Karpas-422 (cell line): ENCODE measurements at regions not wholly inside any gene's neighbourhood (a gene's known extent, or its start where the extent isn't known, plus 50 kb on each side); places are given as distances from the start of the nearest gene placed in this dataset.

Experiments used
- DNase-seq: peaks from one replicate; pipeline ENCODE4 v3.0.0-alpha.2; 2015
- H2AFZ ChIP-seq: fragments of 200-600 bp; sonication (generic); 2 replicates; pipeline ENCODE4 v1.6.1; 2014; ENCODE audit warnings: antibody characterized with exemption, low read length, mixed read lengths
- H3K27ac ChIP-seq: fragments of 200-600 bp; sonication (generic); 2 replicates; pipeline ENCODE4 v1.5.1; 2014; ENCODE audit warnings: mild to moderate bottlenecking, low read length, moderate library complexity
- H3K27me3 ChIP-seq: fragments of 200-600 bp; sonication (generic); 2 replicates; pipeline ENCODE4 v1.6.1; 2014; ENCODE audit warnings: low read length, mixed read lengths
- H3K36me3 ChIP-seq: fragments of 200-600 bp; sonication (generic); 2 replicates; pipeline ENCODE4 v1.6.1; 2014; ENCODE audit warnings: low read length, mixed read lengths; ENCODE audit not compliant: insufficient read depth
- H3K4me1 ChIP-seq: fragments of 200-600 bp; sonication (generic); 2 replicates; pipeline ENCODE4 v1.6.1; 2014; ENCODE audit warnings: mild to moderate bottlenecking, low read length, mixed read lengths
- H3K4me2 ChIP-seq: fragments of 200-600 bp; sonication (generic); 2 replicates; pipeline ENCODE4 v1.6.1; 2014; ENCODE audit warnings: low read length, low read depth, mild to moderate bottlenecking; ENCODE audit not compliant: poor library complexity, severe bottlenecking
- H3K4me3 ChIP-seq: fragments of 200-600 bp; sonication (generic); 2 replicates; pipeline ENCODE4 v1.5.1; 2014; ENCODE audit warnings: mild to moderate bottlenecking, antibody characterized with exemption, low read length, mixed read lengths
- H3K79me2 ChIP-seq: fragments of 200-600 bp; sonication (generic); 2 replicates; pipeline ENCODE4 v1.6.1; 2014; ENCODE audit warnings: mild to moderate bottlenecking, low read length, mixed read lengths
- H3K9ac ChIP-seq: fragments of 200-600 bp; sonication (generic); 2 replicates; pipeline ENCODE4 v1.6.0; 2014; ENCODE audit warnings: low read length
- H3K9me2 ChIP-seq: fragments of 200-600 bp; sonication (generic), shearing (Covaris generic); replicated peaks from 2 replicates; pipeline ENCODE4 v1.6.0; 2014; ENCODE audit warnings: mild to moderate bottlenecking, low read length, moderate library complexity; ENCODE audit not compliant: insufficient read depth
- H3K9me3 ChIP-seq: fragments of 300-700, 200-600 bp; sonication (generic); 2 replicates; pipeline ENCODE4 v1.6.1; 2014; ENCODE audit warnings: low read length, mixed read lengths
- H4K20me1 ChIP-seq: fragments of 200-600 bp; sonication (generic); 2 replicates; pipeline ENCODE4 v1.6.1; 2014; ENCODE audit warnings: mild to moderate bottlenecking, antibody characterized with exemption, low read length, low read depth; ENCODE audit not compliant: insufficient read depth

- no peak for DNase-seq
- Histone ChIP-seq H3K36me3 (no peaks in the 10 kb centered on the region), H3K9me2 (no peaks in the 10 kb centered on the region), H3K4me1 (no peaks in the 10 kb centered on the region), H3K79me2 (no peaks in the 10 kb centered on the region), H2AFZ (no peak overlapping the region), H3K9ac (no peak overlapping the region), H4K20me1 (no peaks in the 10 kb centered on the region), H3K4me3 (no peak overlapping the region), H3K9me3 (peaks cover 26% of the 10 kb centered on the region), H3K27ac (no peak overlapping the region), H3K27me3 (no peaks in the 10 kb centered on the region), H3K4me2 (no peak overlapping the region)
Measured at GRCh38 chr5:85703296-85703695, 914.4 kb upstream of the COX7C start.

- Histone ChIP-seq H2AFZ (no peak overlapping the region), H3K27ac (no peak overlapping the region), H3K9ac (no peak overlapping the region), H4K20me1 (no peaks in the 10 kb centered on the region), H3K36me3 (no peaks in the 10 kb centered on the region), H3K27me3 (no peaks in the 10 kb centered on the region), H3K79me2 (no peaks in the 10 kb centered on the region), H3K4me3 (no peak overlapping the region), H3K9me2 (no peaks in the 10 kb centered on the region), H3K4me1 (no peaks in the 10 kb centered on the region), H3K9me3 (peaks cover 36% of the 10 kb centered on the region), H3K4me2 (no peak overlapping the region)
- DNase-seq = no peak
Measured at GRCh38 chr5:85709728-85710127, 908.0 kb upstream of the COX7C start.

GRCh38 chr5:85716344-85717202, 901.2 kb upstream of the COX7C start:
- Histone ChIP-seq H3K27me3 (no peaks in the 10 kb centered on the region), H2AFZ (no peak overlapping the region), H3K9ac (no peak overlapping the region), H3K9me2 (no peaks in the 10 kb centered on the region), H4K20me1 (no peaks in the 10 kb centered on the region), H3K79me2 (no peaks in the 10 kb centered on the region), H3K36me3 (no peaks in the 10 kb centered on the region), H3K4me3 (no peak overlapping the region), H3K9me3 (peaks cover 18% of the 10 kb centered on the region), H3K4me2 (no peak overlapping the region), H3K27ac (no peak overlapping the region), H3K4me1 (no peaks in the 10 kb centered on the region)
- no peak for DNase-seq

DNA sequence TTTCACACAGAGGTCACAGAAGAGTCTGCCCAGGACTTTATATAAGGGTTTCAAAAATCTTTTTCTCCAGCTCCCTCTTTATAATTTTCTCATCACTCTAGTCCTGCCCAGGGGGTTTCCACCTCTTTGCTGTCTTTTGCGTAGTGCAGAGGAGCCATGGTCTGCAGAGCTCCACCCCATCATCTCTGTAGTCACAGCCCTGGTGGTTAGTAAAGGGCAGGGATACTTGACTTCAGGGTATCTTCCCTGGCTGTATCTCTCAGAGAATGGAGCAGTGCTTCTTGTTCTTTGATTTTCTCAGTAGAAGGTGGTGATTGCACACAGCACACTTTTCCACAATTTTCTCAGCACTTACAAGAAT, 900.6 kb upstream of the COX7C start:
- Histone ChIP-seq H3K4me2 (no peak overlapping the region), H2AFZ (no peak overlapping the region), H3K9me2 (no peaks in the 10 kb centered on the region), H3K4me1 (no peaks in the 10 kb centered on the region), H3K27ac (no peak overlapping the region), H3K4me3 (no peak overlapping the region), H3K36me3 (no peaks in the 10 kb centered on the region), H4K20me1 (no peaks in the 10 kb centered on the region), H3K79me2 (no peaks in the 10 kb centered on the region), H3K9ac (no peak overlapping the region), H3K27me3 (no peaks in the 10 kb centered on the region), H3K9me3 (peaks cover 18% of the 10 kb centered on the region)
- no peak for DNase-seq

GRCh38 chr5:85732185-85732584, 885.6 kb upstream of the COX7C start:
- H3K4me3 ChIP-seq = no peak overlapping the region
- no peaks in the 10 kb centered on the region for H4K20me1 ChIP-seq
- no peaks in the 10 kb centered on the region for H3K4me1 ChIP-seq
- DNase-seq = no peak
- no peak overlapping the region for H3K9ac ChIP-seq
- H3K27me3 ChIP-seq = no peaks in the 10 kb centered on the region
- H3K9me2 ChIP-seq = no peaks in the 10 kb centered on the region
- no peak overlapping the region for H3K4me2 ChIP-seq
- H3K36me3 ChIP-seq = no peaks in the 10 kb centered on the region
- no peaks in the 10 kb centered on the region for H3K79me2 ChIP-seq
- no peak overlapping the region for H3K27ac ChIP-seq
- H2AFZ ChIP-seq = no peak overlapping the region
- H3K9me3 ChIP-seq = peaks cover 6% of the 10 kb centered on the region; the same call in 1 of the 2 replicates

DNA sequence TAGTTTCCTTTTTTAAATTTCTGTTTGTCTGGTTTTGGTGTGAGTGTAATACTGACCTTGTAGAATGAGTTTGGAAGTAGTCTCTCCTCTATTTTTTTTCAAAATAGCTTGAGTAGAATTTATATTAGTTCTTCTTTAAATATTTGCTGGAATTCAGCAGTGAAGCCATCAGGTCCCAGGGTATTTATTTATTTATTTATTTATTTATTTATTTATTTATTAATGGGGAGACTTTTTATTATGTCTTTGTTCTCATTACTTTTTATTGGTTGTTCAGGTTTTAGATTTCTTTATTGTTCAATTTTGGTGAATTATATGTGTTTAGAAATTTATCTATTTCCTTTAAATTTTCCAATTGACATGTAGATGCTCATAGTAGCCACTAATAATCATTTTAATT, 875.8 kb upstream of the COX7C start:
- Histone ChIP-seq H3K27me3 (no peaks in the 10 kb centered on the region), H3K4me1 (no peaks in the 10 kb centered on the region), H3K4me3 (no peak overlapping the region), H2AFZ (no peak overlapping the region), H3K4me2 (no peak overlapping the region), H4K20me1 (no peaks in the 10 kb centered on the region), H3K79me2 (no peaks in the 10 kb centered on the region), H3K9ac (no peak overlapping the region), H3K27ac (no peak overlapping the region), H3K36me3 (no peaks in the 10 kb centered on the region), H3K9me2 (no peaks in the 10 kb centered on the region), H3K9me3 (peaks cover 19% of the 10 kb centered on the region)
- DNase-seq = no peak

DNA sequence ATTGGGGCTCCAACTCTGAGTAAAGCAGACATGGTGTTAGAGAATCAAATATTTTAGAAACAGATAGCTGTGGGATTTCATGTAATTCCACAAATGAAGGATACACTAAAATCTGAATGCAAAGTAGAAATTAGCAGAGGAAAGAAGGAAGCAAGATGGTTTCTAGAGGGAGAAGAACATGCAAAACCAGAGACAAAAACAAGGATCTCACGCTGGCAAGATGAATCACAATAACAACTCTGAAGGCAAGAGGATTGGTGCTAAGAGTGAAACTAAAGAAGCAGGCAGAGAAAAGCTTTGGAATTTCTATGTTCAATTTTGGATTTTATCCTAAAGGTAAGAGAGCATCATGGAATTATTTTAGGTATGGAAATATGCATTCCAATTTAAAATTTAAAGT, 857.2 kb upstream of the COX7C start:
- Histone ChIP-seq H4K20me1 (no peaks in the 10 kb centered on the region), H3K79me2 (no peaks in the 10 kb centered on the region)
- no peak for DNase-seq

GRCh38 chr5:85769347-85769746, 848.4 kb upstream of the COX7C start:
- H3K9me3 ChIP-seq = peaks cover 41% of the 10 kb centered on the region
- H4K20me1 ChIP-seq = no peaks in the 10 kb centered on the region
- H3K36me3 ChIP-seq = no peaks in the 10 kb centered on the region
- no peaks in the 10 kb centered on the region for H3K27me3 ChIP-seq
- no peak for DNase-seq
- H3K79me2 ChIP-seq = no peaks in the 10 kb centered on the region
- H3K4me3 ChIP-seq = no peak overlapping the region
- no peak overlapping the region for H3K27ac ChIP-seq
- no peak overlapping the region for H2AFZ ChIP-seq
- no peaks in the 10 kb centered on the region for H3K9me2 ChIP-seq
- no peaks in the 10 kb centered on the region for H3K4me1 ChIP-seq
- H3K9ac ChIP-seq = no peak overlapping the region
- no peak overlapping the region for H3K4me2 ChIP-seq

More for the DNA sequence above, 857.2 kb upstream of the COX7C start:
- Histone ChIP-seq H3K36me3 (no peaks in the 10 kb centered on the region), H2AFZ (no peak overlapping the region), H3K9me2 (no peaks in the 10 kb centered on the region), H3K4me1 (no peaks in the 10 kb centered on the region), H3K4me3 (no peak overlapping the region), H3K4me2 (no peak overlapping the region), H3K9ac (no peak overlapping the region), H3K27ac (no peak overlapping the region), H3K9me3 (peaks cover 6% of the 10 kb centered on the region; the same call in 1 of the 2 replicates), H3K27me3 (no peaks in the 10 kb centered on the region)
